Stomach (tissue), 8 donors: ENCODE measurements at regions not wholly inside any gene's neighbourhood (a gene's known extent, or its start where the extent isn't known, plus 50 kb on each side); places are given as distances from the start of the nearest gene placed in this dataset.

Source experiments
- DNase-seq, 2 donors: peaks; one replicate each; pipeline versions ENCODE4 v3.0.0 to v3.0.0-alpha.2; 2013 to 2019
- H3K27ac ChIP-seq, 5 donors: fragments of 200-600 bp in 4 of 5; sonication (generic) in 4 of 5; one replicate each; pipeline ENCODE4 v1.5.1; 2013 to 2019; ENCODE audit warnings: mild to moderate bottlenecking in 1 of 5, moderate library complexity in 1 of 5
- H3K27me3 ChIP-seq, 3 donors: fragments of 200-600 bp; sonication (generic); one replicate each; pipeline ENCODE4 v1.5.1; 2017 to 2019; ENCODE audit warnings: mixed run types in 1 of 3
- H3K36me3 ChIP-seq, 4 donors: fragments of 200-600 bp; sonication (generic); 1 replicate in 3 of 4; 2 replicates in 1 of 4; pipeline ENCODE4 v1.5.1; 2016 to 2019
- H3K4me1 ChIP-seq, 4 donors: fragments of 200-600 bp; sonication (generic); one replicate each; pipeline ENCODE4 v1.5.1; 2016 to 2019
- H3K4me3 ChIP-seq, 4 donors: fragments of 200-600 bp; sonication (generic) in 3 of 4; one replicate each; pipeline ENCODE4 v1.5.1; 2016 to 2019; ENCODE audit warnings: mild to moderate bottlenecking in 1 of 4
- H3K9me3 ChIP-seq, 4 donors: fragments of 200-600 bp; sonication (generic); one replicate each; pipeline ENCODE4 v1.5.1; 2016 to 2019
- EP300 ChIP-seq: sonication (generic); formaldehyde crosslinking; IDR thresholded peaks from one replicate; pipeline ENCODE4 v1.6.1; 2017; ENCODE audit warnings: antibody characterized with exemption
- POLR2A ChIP-seq, 4 donors: fragments of 450-650 bp; IDR thresholded peaks; one replicate each; pipeline ENCODE4 v1.6.1; 2016; ENCODE audit warnings: antibody characterized with exemption in 4 of 4, control low read depth in 2 of 4, mild to moderate bottlenecking in 1 of 4, moderate library complexity in 1 of 4
- POLR2AphosphoS5 ChIP-seq, 3 donors: sonication (generic); formaldehyde crosslinking; IDR thresholded peaks; one replicate each; pipeline ENCODE4 v1.6.1; 2016; ENCODE audit warnings: antibody characterized with exemption in 3 of 3
- WGBS, 5 donors: extraction: QIAGEN DNeasy Blood & Tissue Kit in 3 of 5; methylation state at CpG; one replicate each; pipeline versions ENCODE4 v1.1.5 to v1.1.7; 2013 to 2018; 5-methylcytosine and 5-hydroxymethylcytosine counted together
- intact Hi-C: fragments of 100-400 bp; cut with DNase I; formaldehyde crosslinking; loops from one replicate; pipeline ENCODE4 v1.15.1; 2023; ENCODE audit warnings: low total_unique reads
- TF ChIP-seq, protein P1 (sequence below), 7 experiments: fragments of 450-650 bp in 4 of 7; fragments of 200-600 bp in 3 of 7; sonication (generic) in 3 of 7; IDR thresholded peaks; one replicate each; pipeline ENCODE4 v1.5.1; 2016 to 2019; ENCODE audit warnings: antibody characterized with exemption in 7 of 7, control low read depth in 2 of 7, mild to moderate bottlenecking in 1 of 7
- donor health status: healthy with polysubstance abuse.
- donor health status: Bipolar disorder and iron deficiency.
- donor health status: healthy.

DNA sequence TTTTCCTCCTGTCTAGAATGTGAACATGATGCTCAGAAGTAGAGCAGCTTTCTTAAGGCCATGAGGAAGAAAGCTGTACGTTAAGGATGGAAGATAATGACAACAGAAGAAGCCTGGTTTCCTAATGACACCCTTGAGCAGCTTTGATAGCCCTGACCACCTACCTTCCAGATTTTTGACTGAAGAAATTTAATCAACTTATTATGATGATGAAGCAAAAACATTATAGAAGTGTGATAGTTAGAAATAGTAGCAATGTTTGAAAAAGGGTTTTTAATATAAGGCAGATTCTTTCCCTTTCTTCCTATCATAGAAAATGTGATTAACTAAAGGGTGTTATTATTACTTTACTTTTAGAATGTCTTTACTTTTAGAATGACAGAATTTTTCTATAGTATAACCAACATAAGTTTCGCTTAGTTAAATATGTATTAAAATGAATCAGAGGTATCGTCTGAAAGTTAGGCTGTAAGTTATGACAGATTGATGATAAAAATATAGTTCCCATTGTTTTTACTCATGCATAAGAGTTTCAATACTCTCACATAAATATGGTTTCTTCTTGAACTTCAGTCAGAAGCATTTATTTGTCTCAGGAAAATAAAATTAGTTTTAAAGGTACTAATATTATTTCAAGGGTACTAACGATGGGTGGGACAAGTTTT lies 50.1 kb upstream of the PPFIA2 start:
- no peaks in the 10 kb centered on the region for H3K9me3 ChIP-seq
- no peak for TF ChIP-seq POLR2A (IDR thresholded peaks at IDR 0.05)
- TF ChIP-seq, protein P1, sequence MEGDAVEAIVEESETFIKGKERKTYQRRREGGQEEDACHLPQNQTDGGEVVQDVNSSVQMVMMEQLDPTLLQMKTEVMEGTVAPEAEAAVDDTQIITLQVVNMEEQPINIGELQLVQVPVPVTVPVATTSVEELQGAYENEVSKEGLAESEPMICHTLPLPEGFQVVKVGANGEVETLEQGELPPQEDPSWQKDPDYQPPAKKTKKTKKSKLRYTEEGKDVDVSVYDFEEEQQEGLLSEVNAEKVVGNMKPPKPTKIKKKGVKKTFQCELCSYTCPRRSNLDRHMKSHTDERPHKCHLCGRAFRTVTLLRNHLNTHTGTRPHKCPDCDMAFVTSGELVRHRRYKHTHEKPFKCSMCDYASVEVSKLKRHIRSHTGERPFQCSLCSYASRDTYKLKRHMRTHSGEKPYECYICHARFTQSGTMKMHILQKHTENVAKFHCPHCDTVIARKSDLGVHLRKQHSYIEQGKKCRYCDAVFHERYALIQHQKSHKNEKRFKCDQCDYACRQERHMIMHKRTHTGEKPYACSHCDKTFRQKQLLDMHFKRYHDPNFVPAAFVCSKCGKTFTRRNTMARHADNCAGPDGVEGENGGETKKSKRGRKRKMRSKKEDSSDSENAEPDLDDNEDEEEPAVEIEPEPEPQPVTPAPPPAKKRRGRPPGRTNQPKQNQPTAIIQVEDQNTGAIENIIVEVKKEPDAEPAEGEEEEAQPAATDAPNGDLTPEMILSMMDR (IDR thresholded peaks at IDR 0.05): no peak
- no peak for TF ChIP-seq EP300
- TF ChIP-seq POLR2AphosphoS5 (IDR thresholded peaks at IDR 0.05): no peak
- H3K27ac ChIP-seq: no peak overlapping the region
- 72 to 81% (median 76%) methylated on average over 4 of the region's 4 CpGs for WGBS, 5 donors
- no peak for DNase-seq
- no peaks in the 10 kb centered on the region for H3K36me3 ChIP-seq
- no peaks in the 10 kb centered on the region for H3K27me3 ChIP-seq
- H3K4me3 ChIP-seq: no peak overlapping the region
- intact Hi-C loops: no loop called here
- peaks cover 0 to 4% (median 0%) of the 10 kb centered on the region in 4 donors for H3K4me1 ChIP-seq
